Thyroid gland (tissue), 4 donors: ENCODE measurements at regions not wholly inside any gene's neighbourhood (a gene's known extent, or its start where the extent isn't known, plus 50 kb on each side); places are given as distances from the start of the nearest gene placed in this dataset.

Experiments
- DNase-seq, 2 donors: peaks; one replicate each; pipeline ENCODE4 v3.0.0-alpha.2; 2019
- H3K27ac ChIP-seq, 3 donors: fragments of 200-600 bp; sonication (generic); 1 replicate in 2 of 3; 2 replicates in 1 of 3; pipeline ENCODE4 v1.5.1; 2016 to 2019; ENCODE audit warnings: mild to moderate bottlenecking in 1 of 3, moderate library complexity in 1 of 3
- H3K27me3 ChIP-seq: fragments of 200-600 bp; sonication (generic); one replicate; pipeline ENCODE4 v1.5.1; 2019
- H3K36me3 ChIP-seq, 2 donors: fragments of 200-600 bp; sonication (generic); one replicate each; pipeline ENCODE4 v1.5.1; 2016 to 2019
- H3K4me1 ChIP-seq, 2 donors: fragments of 200-600 bp; sonication (generic); one replicate each; pipeline ENCODE4 v1.5.1; 2017 to 2019
- H3K4me3 ChIP-seq, 3 donors: fragments of 200-600 bp; sonication (generic); replicated peaks in 1 of 3; 1 replicate in 2 of 3; 2 replicates in 1 of 3; pipeline ENCODE4 v1.5.1; 2016; ENCODE audit warnings: mild to moderate bottlenecking in 1 of 3
- H3K9me3 ChIP-seq: fragments of 200-600 bp; sonication (generic); one replicate; pipeline ENCODE4 v1.5.1; 2017
- CTCF ChIP-seq, 6 experiments: fragments of 200-600 bp in 3 of 6; fragments of 450-650 bp in 3 of 6; sonication (generic) in 3 of 6; IDR thresholded peaks; one replicate each; pipeline ENCODE4 v1.5.1; 2016 to 2019; ENCODE audit warnings: antibody characterized with exemption in 6 of 6, mild to moderate bottlenecking in 2 of 6, inconsistent platforms in 1 of 6, moderate library complexity in 1 of 6
- POLR2A ChIP-seq, 2 donors: fragments of 450-650 bp; IDR thresholded peaks; one replicate each; pipeline ENCODE4 v1.6.1; 2017; ENCODE audit warnings: antibody characterized with exemption in 2 of 2, mild to moderate bottlenecking in 2 of 2, moderate library complexity in 1 of 2
- WGBS, 2 donors: methylation state at CpG; one replicate each; pipeline ENCODE4 v1.1.5; 2017; 5-methylcytosine and 5-hydroxymethylcytosine counted together
- intact Hi-C: fragments of 100-400 bp; cut with DNase I; formaldehyde crosslinking; loops from one replicate; pipeline ENCODE4 v1.15.1; 2023

GRCh38 chr5:136513430-136513829 is 148.1 kb upstream of the TRPC7 start:
- DNase-seq, result no peak
- TF ChIP-seq POLR2A (IDR thresholded peaks at IDR 0.05), result no peak
- no peak for TF ChIP-seq CTCF (IDR thresholded peaks at IDR 0.05)
- Histone ChIP-seq H3K27ac (no peak overlapping the region), H3K9me3 (no peaks in the 10 kb centered on the region), H3K36me3 (no peaks in the 10 kb centered on the region), H3K27me3 (no peaks in the 10 kb centered on the region), H3K4me1 (no peaks in the 10 kb centered on the region), H3K4me3 (no peak overlapping the region)
- intact Hi-C loops, result no loop called here
- 51 to 53% methylated on average over 3 of the region's 3 CpGs for WGBS, 2 donors

- no peak for DNase-seq
- no peaks in the 10 kb centered on the region for H3K27me3 ChIP-seq
- H3K36me3 ChIP-seq, result no peaks in the 10 kb centered on the region
- WGBS, 2 donors, result 48 to 65% methylated on average over 3 of the region's 3 CpGs
- TF ChIP-seq POLR2A (IDR thresholded peaks at IDR 0.05), result no peak
- no peak for TF ChIP-seq CTCF (IDR thresholded peaks at IDR 0.05)
- H3K4me1 ChIP-seq, result no peaks in the 10 kb centered on the region
- H3K4me3 ChIP-seq, result no peak overlapping the region
- no peaks in the 10 kb centered on the region for H3K9me3 ChIP-seq
- intact Hi-C loops, result no loop called here
- H3K27ac ChIP-seq, result no peak overlapping the region
Observed at GRCh38 chr5:136511046-136511445, 145.7 kb upstream of the TRPC7 start.

- no peaks in the 10 kb centered on the region for H3K27me3 ChIP-seq
- no peaks in the 10 kb centered on the region for H3K9me3 ChIP-seq
- H3K4me1 ChIP-seq, result no peaks in the 10 kb centered on the region
- TF ChIP-seq CTCF (IDR thresholded peaks at IDR 0.05) (no peak), POLR2A (IDR thresholded peaks at IDR 0.05) (no peak)
- DNase-seq, result no peak
- no peak overlapping the region for H3K4me3 ChIP-seq
- intact Hi-C loops, result no loop called here
- H3K27ac ChIP-seq, result no peak overlapping the region
- H3K36me3 ChIP-seq, result no peaks in the 10 kb centered on the region
Observed at GRCh38 chr5:136510481-136510880, 145.1 kb upstream of the TRPC7 start.

GRCh38 chr5:136506131-136506530 is 140.8 kb upstream of the TRPC7 start:
- Histone ChIP-seq H3K36me3 (no peaks in the 10 kb centered on the region), H3K9me3 (no peaks in the 10 kb centered on the region), H3K27ac (no peak overlapping the region), H3K4me3 (no peak overlapping the region), H3K4me1 (no peaks in the 10 kb centered on the region), H3K27me3 (no peaks in the 10 kb centered on the region)
- no peak for TF ChIP-seq CTCF (IDR thresholded peaks at IDR 0.05)
- intact Hi-C loops, result no loop called here
- WGBS, 2 donors, result 29 to 39% methylated on average over 1 of the region's 1 CpG
- DNase-seq, result no peak

- no peaks in the 10 kb centered on the region for H3K36me3 ChIP-seq
- no peak for TF ChIP-seq CTCF (IDR thresholded peaks at IDR 0.05)
- TF ChIP-seq POLR2A (IDR thresholded peaks at IDR 0.05), result no peak
- no peaks in the 10 kb centered on the region for H3K4me1 ChIP-seq
- WGBS, 2 donors, result 94% methylated on average over 1 of the region's 1 CpG; no CpG with 5 or more reads in 1 of the 2 donors
- no peak for DNase-seq
- H3K27me3 ChIP-seq, result no peaks in the 10 kb centered on the region
- H3K9me3 ChIP-seq, result no peaks in the 10 kb centered on the region
- intact Hi-C loops, result no loop called here
- no peak overlapping the region for H3K4me3 ChIP-seq
- H3K27ac ChIP-seq, result no peak overlapping the region
Observed at GRCh38 chr5:136501133-136501532, 135.8 kb upstream of the TRPC7 start.
